Adrenal gland (tissue), 5 donors: ENCODE measurements at regions not wholly inside any gene's neighbourhood (a gene's known extent, or its start where the extent isn't known, plus 50 kb on each side); places are given as distances from the start of the nearest gene placed in this dataset.

Experiments used
- POLR2A ChIP-seq, 2 donors: fragments of 450-650 bp; IDR thresholded peaks; one replicate each; pipeline ENCODE4 v1.6.1; 2017; ENCODE audit warnings: antibody characterized with exemption in 2 of 2, mild to moderate bottlenecking in 2 of 2, moderate library complexity in 1 of 2
- TF ChIP-seq, protein P1 (sequence below), 6 experiments: fragments of 450-650 bp in 4 of 6; fragments of 200-600 bp in 2 of 6; sonication (generic) in 1 of 6; IDR thresholded peaks; 1 replicate in 5 of 6; 2 replicates in 1 of 6; pipeline versions ENCODE4 v1.5.1 to v1.8.0; 2016 to 2021; ENCODE audit warnings: antibody characterized with exemption in 6 of 6, mild to moderate bottlenecking in 2 of 6, moderate library complexity in 1 of 6
- donor health status: DM: no; HTN: no; CAD: no.

DNA sequence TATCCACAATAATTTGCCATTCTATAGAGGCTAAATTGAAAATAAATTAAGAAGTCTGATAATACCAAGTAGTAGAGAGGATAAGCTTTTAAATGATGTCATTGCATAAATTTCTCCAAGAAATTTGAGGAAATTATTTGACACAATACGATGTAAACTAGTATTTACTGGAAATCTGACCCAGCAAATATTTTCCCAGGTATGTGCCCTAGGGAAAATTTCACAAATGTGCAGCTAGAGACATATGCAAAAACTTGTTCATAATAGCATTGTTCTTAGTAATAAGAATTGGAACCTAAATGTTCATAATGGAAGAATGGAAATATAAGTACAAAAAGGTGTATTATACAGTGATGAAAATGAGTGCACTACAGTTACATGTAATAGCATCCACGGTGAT lies 888.8 kb upstream of the SOX11 start:
- TF ChIP-seq, protein P1, sequence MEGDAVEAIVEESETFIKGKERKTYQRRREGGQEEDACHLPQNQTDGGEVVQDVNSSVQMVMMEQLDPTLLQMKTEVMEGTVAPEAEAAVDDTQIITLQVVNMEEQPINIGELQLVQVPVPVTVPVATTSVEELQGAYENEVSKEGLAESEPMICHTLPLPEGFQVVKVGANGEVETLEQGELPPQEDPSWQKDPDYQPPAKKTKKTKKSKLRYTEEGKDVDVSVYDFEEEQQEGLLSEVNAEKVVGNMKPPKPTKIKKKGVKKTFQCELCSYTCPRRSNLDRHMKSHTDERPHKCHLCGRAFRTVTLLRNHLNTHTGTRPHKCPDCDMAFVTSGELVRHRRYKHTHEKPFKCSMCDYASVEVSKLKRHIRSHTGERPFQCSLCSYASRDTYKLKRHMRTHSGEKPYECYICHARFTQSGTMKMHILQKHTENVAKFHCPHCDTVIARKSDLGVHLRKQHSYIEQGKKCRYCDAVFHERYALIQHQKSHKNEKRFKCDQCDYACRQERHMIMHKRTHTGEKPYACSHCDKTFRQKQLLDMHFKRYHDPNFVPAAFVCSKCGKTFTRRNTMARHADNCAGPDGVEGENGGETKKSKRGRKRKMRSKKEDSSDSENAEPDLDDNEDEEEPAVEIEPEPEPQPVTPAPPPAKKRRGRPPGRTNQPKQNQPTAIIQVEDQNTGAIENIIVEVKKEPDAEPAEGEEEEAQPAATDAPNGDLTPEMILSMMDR (IDR thresholded peaks at IDR 0.05): no peak
- no peak for TF ChIP-seq POLR2A (IDR thresholded peaks at IDR 0.05)
